Adrenal gland (tissue), 5 donors: ENCODE measurements at regions not wholly inside any gene's neighbourhood (a gene's known extent, or its start where the extent isn't known, plus 50 kb on each side); places are given as distances from the start of the nearest gene placed in this dataset.

Experiments
- CTCF ChIP-seq, 6 experiments: fragments of 450-650 bp in 4 of 6; fragments of 200-600 bp in 2 of 6; sonication (generic) in 1 of 6; IDR thresholded peaks; 1 replicate in 5 of 6; 2 replicates in 1 of 6; pipeline versions ENCODE4 v1.5.1 to v1.8.0; 2016 to 2021; ENCODE audit warnings: antibody characterized with exemption in 6 of 6, mild to moderate bottlenecking in 2 of 6, moderate library complexity in 1 of 6
- POLR2A ChIP-seq, 2 donors: fragments of 450-650 bp; IDR thresholded peaks; one replicate each; pipeline ENCODE4 v1.6.1; 2017; ENCODE audit warnings: antibody characterized with exemption in 2 of 2, mild to moderate bottlenecking in 2 of 2, moderate library complexity in 1 of 2
- donor health status: DM: no; HTN: no; CAD: no.

GRCh38 chr9:129285382-129285781, 107.3 kb upstream of the IER5L start:
- TF ChIP-seq CTCF (IDR thresholded peaks at IDR 0.05) (no peak), POLR2A (IDR thresholded peaks at IDR 0.05) (no peak)
